ENCODE measurements at regions not wholly inside any gene's neighbourhood (a gene's known extent, or its start where the extent isn't known, plus 50 kb on each side); places are given as distances from the start of the nearest gene placed in this dataset.

GRCh38 chr9:88817628-88818027 is 173.6 kb upstream of the S1PR3 start:
- H2AFZ ChIP-seq (ENCODE audit: insufficient read depth, low read depth, low read length, poor library complexity, severe bottlenecking), result no peak overlapping the region
- H4K20me1 ChIP-seq (ENCODE audit: control insufficient read depth, insufficient read depth, low read length, poor library complexity, severe bottlenecking), result no peaks in the 10 kb centered on the region
- Mint-ChIP-seq H3K9me3 (ENCODE audit: insufficient read depth) (no peaks in the 10 kb centered on the region), H3K4me1 (no peaks in the 10 kb centered on the region), H3K4me3 (no peak overlapping the region), H3K27ac (no peak overlapping the region), H3K27me3 (peaks cover 9% of the 10 kb centered on the region)
- DNase-seq (no peak), ATAC-seq (ENCODE audit: low read depth) (no peak)
- no peak for TF ChIP-seq CTCF (IDR thresholded peaks at IDR 0.05)
- TF ChIP-seq EZH2 (IDR thresholded peaks at IDR 0.05; ENCODE audit: borderline replicate concordance, insufficient read depth, low read depth, low read length, poor library complexity, severe bottlenecking), result no peak
- H3K4me2 ChIP-seq (replicated peaks; ENCODE audit: low read depth, low read length, poor library complexity, severe bottlenecking), result no peak overlapping the region
- H3K27ac ChIP-seq (ENCODE audit: low read length in 2 of 2), result no peak overlapping the region
- H3K9ac ChIP-seq (ENCODE audit: low read length), result no peak overlapping the region
- WGBS (ENCODE audit: insufficient coverage), result 93% methylated on average over 5 of the region's 7 CpGs
- H3K9me3 ChIP-seq (ENCODE audit: control extremely low read depth in 1 of 3, control insufficient read depth in 2 of 3, insufficient read depth in 1 of 3, low read length in 2 of 3), result peaks cover 0 to 4% (median 2%) of the 10 kb centered on the region in 3 donors
- H3K79me2 ChIP-seq (ENCODE audit: control insufficient read depth, insufficient read depth, low read length), result no peaks in the 10 kb centered on the region
- CTCF ChIA-PET, result no interaction called here
- POLR2A ChIA-PET, result no interaction called here
- H3K4me1 ChIP-seq (ENCODE audit: control insufficient read depth in 2 of 2, insufficient read depth in 2 of 2, low read length in 2 of 2), result no peaks in the 10 kb centered on the region
- H3K36me3 ChIP-seq (replicated peaks in 1 of 2; ENCODE audit: control extremely low read depth in 1 of 2, control insufficient read depth in 1 of 2, extremely low read depth in 1 of 2, insufficient read depth in 2 of 2, low read length in 1 of 2), result no peaks in the 10 kb centered on the region
- peaks cover 0 to 15% (median 0%) of the 10 kb centered on the region in 4 experiments for H3K27me3 ChIP-seq (replicated peaks in 1 of 4; ENCODE audit: control extremely low read depth in 1 of 4, control insufficient read depth in 3 of 4, insufficient read depth in 4 of 4, low read length in 3 of 4)
- H3K4me3 ChIP-seq (ENCODE audit: control extremely low read depth in 1 of 5, extremely low read depth in 1 of 5, insufficient read depth in 1 of 5, low read depth in 2 of 5, low read length in 4 of 5), result no peak overlapping the region
- intact Hi-C loops (cut with micrococcal nuclease), result no loop called here

GRCh38 chr9:88818495-88819201 is 172.6 kb upstream of the S1PR3 start:
- Histone ChIP-seq H3K4me1 (ENCODE audit: control insufficient read depth in 2 of 2, insufficient read depth in 2 of 2, low read length in 2 of 2) (no peaks in the 10 kb centered on the region), H3K36me3 (replicated peaks in 1 of 2; ENCODE audit: control extremely low read depth in 1 of 2, control insufficient read depth in 1 of 2, extremely low read depth in 1 of 2, insufficient read depth in 2 of 2, low read length in 1 of 2) (no peaks in the 10 kb centered on the region), H3K9ac (ENCODE audit: low read length) (no peak overlapping the region), H3K4me2 (replicated peaks; ENCODE audit: low read depth, low read length, poor library complexity, severe bottlenecking) (no peak overlapping the region), H3K9me3 (ENCODE audit: control extremely low read depth in 1 of 3, control insufficient read depth in 2 of 3, insufficient read depth in 1 of 3, low read length in 2 of 3) (peaks cover 0 to 4% (median 2%) of the 10 kb centered on the region in 3 donors), H3K27ac (ENCODE audit: low read length in 2 of 2) (no peak overlapping the region), H4K20me1 (ENCODE audit: control insufficient read depth, insufficient read depth, low read length, poor library complexity, severe bottlenecking) (no peaks in the 10 kb centered on the region), H3K27me3 (replicated peaks in 1 of 4; ENCODE audit: control extremely low read depth in 1 of 4, control insufficient read depth in 3 of 4, insufficient read depth in 4 of 4, low read length in 3 of 4) (peaks cover 0 to 18% (median 0%) of the 10 kb centered on the region in 4 experiments), H3K4me3 (ENCODE audit: control extremely low read depth in 1 of 5, extremely low read depth in 1 of 5, insufficient read depth in 1 of 5, low read depth in 2 of 5, low read length in 4 of 5) (no peak overlapping the region), H2AFZ (ENCODE audit: insufficient read depth, low read depth, low read length, poor library complexity, severe bottlenecking) (no peak overlapping the region), H3K79me2 (ENCODE audit: control insufficient read depth, insufficient read depth, low read length) (no peaks in the 10 kb centered on the region)
- ATAC-seq (ENCODE audit: low read depth) (no peak), DNase-seq (no peak)
- no peak overlapping the region for H3K27ac Mint-ChIP-seq
- POLR2A ChIA-PET, result no interaction called here
- no peak for TF ChIP-seq CTCF (IDR thresholded peaks at IDR 0.05)
- TF ChIP-seq EZH2 (IDR thresholded peaks at IDR 0.05; ENCODE audit: borderline replicate concordance, insufficient read depth, low read depth, low read length, poor library complexity, severe bottlenecking), result no peak
- no peak overlapping the region for H3K4me3 Mint-ChIP-seq
- H3K4me1 Mint-ChIP-seq, result no peaks in the 10 kb centered on the region
- peaks cover 13% of the 10 kb centered on the region for H3K27me3 Mint-ChIP-seq
- 74% methylated on average over 7 of the region's 11 CpGs for WGBS (ENCODE audit: insufficient coverage)
- CTCF ChIA-PET, result no interaction called here
- intact Hi-C loops (cut with micrococcal nuclease), result no loop called here
- H3K9me3 Mint-ChIP-seq (ENCODE audit: insufficient read depth), result no peaks in the 10 kb centered on the region

All from B cell (primary cell).